Progenitor cell of endocrine pancreas (in vitro differentiated cells): ENCODE measurements at regions not wholly inside any gene's neighbourhood (a gene's known extent, or its start where the extent isn't known, plus 50 kb on each side); places are given as distances from the start of the nearest gene placed in this dataset.

Experiments used
- DNase-seq: peaks from one replicate; pipeline ENCODE4 v3.0.0; 2021; ENCODE audit warnings: low spot score; ENCODE audit not compliant: unreplicated experiment
- H3K27ac Mint-ChIP-seq: 2 replicates; pipeline ENCODE4 v1.8.0; 2021; ENCODE audit warnings: mild to moderate bottlenecking, moderate library complexity, mixed read lengths
- H3K27me3 Mint-ChIP-seq: 2 replicates; pipeline ENCODE4 v1.8.0; 2021; ENCODE audit warnings: mixed read lengths
- H3K36me3 Mint-ChIP-seq: 2 replicates; pipeline ENCODE4 v1.8.0; 2022; ENCODE audit warnings: mixed read lengths; ENCODE audit not compliant: insufficient read depth
- H3K4me1 Mint-ChIP-seq: 2 replicates; pipeline ENCODE4 v1.8.0; 2021; ENCODE audit warnings: low read depth, mixed read lengths
- H3K4me3 Mint-ChIP-seq: 2 replicates; pipeline ENCODE4 v1.8.0; 2021; ENCODE audit warnings: low read depth, mild to moderate bottlenecking, moderate library complexity, mixed read lengths
- H3K9me3 Mint-ChIP-seq: 2 replicates; pipeline ENCODE4 v1.8.0; 2021; ENCODE audit warnings: low read depth, mixed read lengths
- TF ChIP-seq, protein P1 (sequence below): fragments of 200-600 bp; sonication (generic); IDR thresholded peaks from one replicate; pipeline ENCODE4 v1.5.0; 2021; ENCODE audit warnings: antibody characterized with exemption, mild to moderate bottlenecking; ENCODE audit not compliant: unreplicated experiment

DNA sequence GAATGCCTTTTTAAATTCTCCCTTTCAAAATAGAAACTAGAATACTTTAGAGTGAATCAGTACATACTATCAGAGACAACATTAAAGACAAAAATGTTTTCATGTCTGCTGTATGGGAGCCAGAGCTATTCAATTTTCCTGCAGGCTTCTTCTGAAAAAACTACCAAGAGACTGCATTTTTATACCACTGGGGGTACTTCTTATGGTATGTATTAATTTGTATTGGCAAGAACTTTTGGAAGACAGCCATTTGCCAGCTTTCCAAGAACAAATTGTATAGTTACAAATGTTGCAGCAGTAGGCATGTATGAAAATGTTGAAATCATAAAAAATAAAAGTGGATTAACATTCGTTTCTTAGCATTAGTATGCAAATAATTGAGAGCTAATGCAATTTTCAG lies 1010.0 kb upstream of the CADM2 start:
- no peak overlapping the region for H3K27ac Mint-ChIP-seq
- no peaks in the 10 kb centered on the region for H3K36me3 Mint-ChIP-seq
- H3K9me3 Mint-ChIP-seq: no peaks in the 10 kb centered on the region
- DNase-seq: no peak
- peaks cover 4% of the 10 kb centered on the region for H3K4me1 Mint-ChIP-seq
- TF ChIP-seq, protein P1, sequence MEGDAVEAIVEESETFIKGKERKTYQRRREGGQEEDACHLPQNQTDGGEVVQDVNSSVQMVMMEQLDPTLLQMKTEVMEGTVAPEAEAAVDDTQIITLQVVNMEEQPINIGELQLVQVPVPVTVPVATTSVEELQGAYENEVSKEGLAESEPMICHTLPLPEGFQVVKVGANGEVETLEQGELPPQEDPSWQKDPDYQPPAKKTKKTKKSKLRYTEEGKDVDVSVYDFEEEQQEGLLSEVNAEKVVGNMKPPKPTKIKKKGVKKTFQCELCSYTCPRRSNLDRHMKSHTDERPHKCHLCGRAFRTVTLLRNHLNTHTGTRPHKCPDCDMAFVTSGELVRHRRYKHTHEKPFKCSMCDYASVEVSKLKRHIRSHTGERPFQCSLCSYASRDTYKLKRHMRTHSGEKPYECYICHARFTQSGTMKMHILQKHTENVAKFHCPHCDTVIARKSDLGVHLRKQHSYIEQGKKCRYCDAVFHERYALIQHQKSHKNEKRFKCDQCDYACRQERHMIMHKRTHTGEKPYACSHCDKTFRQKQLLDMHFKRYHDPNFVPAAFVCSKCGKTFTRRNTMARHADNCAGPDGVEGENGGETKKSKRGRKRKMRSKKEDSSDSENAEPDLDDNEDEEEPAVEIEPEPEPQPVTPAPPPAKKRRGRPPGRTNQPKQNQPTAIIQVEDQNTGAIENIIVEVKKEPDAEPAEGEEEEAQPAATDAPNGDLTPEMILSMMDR: no peak
- no peak overlapping the region for H3K4me3 Mint-ChIP-seq
- peaks cover 47% of the 10 kb centered on the region for H3K27me3 Mint-ChIP-seq

DNA sequence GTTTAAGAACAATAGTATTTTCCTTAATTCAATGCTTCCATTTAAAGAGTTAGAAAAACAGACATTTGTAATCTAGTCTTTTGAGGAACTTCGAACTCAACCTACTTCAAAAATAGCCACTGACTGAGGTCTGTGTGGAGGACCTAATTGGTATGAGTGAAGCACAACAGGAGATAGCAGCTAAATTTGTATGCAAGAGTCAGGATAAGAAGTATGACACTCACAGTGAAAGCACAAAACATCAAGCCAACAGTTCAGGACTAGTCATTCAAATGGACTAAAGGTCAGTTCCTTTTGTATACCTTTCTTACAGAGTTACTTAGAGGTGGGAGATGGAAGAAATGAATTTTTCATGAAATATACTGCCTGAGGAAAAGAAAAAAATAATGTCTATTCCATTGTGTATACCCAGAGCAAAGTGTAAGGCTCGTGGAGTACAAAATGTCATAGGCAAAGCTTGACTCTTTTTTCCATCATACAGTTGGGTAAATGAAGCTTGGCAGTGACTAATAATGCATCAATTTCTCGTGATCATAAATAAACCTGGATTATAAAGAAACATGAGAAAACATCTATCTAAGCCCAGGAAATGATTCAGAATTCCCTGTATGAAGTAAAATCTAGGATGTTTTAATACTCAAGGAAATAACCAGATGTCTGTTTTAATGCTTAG lies 1005.2 kb upstream of the CADM2 start:
- Mint-ChIP-seq H3K36me3 (no peaks in the 10 kb centered on the region), H3K27me3 (peaks cover 19% of the 10 kb centered on the region), H3K27ac (no peak overlapping the region), H3K4me1 (no peaks in the 10 kb centered on the region), H3K9me3 (no peaks in the 10 kb centered on the region), H3K4me3 (no peak overlapping the region)
- TF ChIP-seq, protein P1: no peak
- DNase-seq: no peak

DNA sequence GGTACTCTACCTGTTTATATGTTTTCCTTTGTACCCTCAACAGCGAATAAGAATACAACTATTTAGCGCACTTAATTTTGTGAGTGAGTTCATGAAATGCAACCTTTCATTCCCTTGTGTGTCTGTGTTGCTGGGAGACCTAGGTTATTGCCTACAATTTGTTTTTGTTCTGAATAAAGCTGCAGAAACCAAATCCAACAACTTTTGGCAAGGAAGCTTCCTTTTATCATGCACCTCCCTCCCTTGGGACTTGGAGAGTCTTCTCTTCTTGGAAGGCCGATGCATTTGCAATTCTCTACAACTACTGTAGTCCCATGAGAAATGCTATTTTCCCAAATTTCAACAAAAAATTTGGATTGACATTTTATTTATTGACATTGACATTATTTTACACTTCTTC lies 1002.4 kb upstream of the CADM2 start:
- TF ChIP-seq, protein P1: no peak
- no peak for DNase-seq
- H3K4me3 Mint-ChIP-seq: no peak overlapping the region
- H3K36me3 Mint-ChIP-seq: no peaks in the 10 kb centered on the region
- H3K27me3 Mint-ChIP-seq: peaks cover 10% of the 10 kb centered on the region
- no peaks in the 10 kb centered on the region for H3K4me1 Mint-ChIP-seq
- H3K27ac Mint-ChIP-seq: no peak overlapping the region
- no peaks in the 10 kb centered on the region for H3K9me3 Mint-ChIP-seq

DNA sequence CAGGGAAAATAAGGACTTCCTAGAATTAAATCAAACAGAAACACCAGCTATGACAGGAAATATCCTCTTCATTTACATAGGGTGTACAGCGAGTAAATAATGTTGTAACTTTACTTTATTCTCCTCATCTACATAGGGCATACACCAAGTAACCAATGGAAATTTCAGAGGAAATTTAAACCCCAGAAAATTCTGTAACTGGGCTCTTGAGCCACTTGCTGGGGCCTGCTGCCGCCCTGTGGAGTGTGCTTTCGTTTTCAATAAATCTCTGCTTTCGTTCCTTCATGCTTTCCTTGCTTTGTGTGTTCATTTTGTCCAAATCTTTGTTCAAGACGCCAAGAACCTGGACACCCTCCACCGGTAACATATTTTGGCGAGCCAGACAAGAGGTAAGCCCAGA lies 990.4 kb upstream of the CADM2 start:
- Mint-ChIP-seq H3K36me3 (no peaks in the 10 kb centered on the region), H3K4me1 (no peaks in the 10 kb centered on the region), H3K4me3 (no peak overlapping the region), H3K9me3 (peaks cover 7% of the 10 kb centered on the region), H3K27me3 (no peaks in the 10 kb centered on the region), H3K27ac (no peak overlapping the region)
- DNase-seq: no peak
- TF ChIP-seq, protein P1: no peak

DNA sequence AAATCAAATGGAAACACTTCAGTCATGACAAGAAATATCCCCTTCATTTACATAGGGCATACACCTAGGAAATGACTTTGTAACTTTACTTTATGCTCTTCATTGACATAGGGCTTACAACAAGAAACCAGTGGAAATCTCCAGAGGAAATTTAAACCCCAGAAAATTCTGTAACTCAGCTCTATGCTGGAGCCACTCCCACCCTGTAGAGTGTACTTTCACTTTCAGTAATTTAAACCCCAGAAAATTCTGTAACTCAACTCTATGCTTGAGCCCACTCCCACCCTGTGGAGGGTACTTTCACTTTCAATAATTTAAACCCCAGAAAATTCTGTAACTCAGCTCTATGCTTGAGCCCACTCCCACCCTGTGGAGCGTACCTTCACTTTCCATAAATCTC lies 987.1 kb upstream of the CADM2 start:
- TF ChIP-seq, protein P1: no peak
- Mint-ChIP-seq H3K27me3 (no peaks in the 10 kb centered on the region), H3K4me1 (no peaks in the 10 kb centered on the region), H3K27ac (no peak overlapping the region), H3K4me3 (no peak overlapping the region), H3K36me3 (no peaks in the 10 kb centered on the region), H3K9me3 (no peaks in the 10 kb centered on the region)
- DNase-seq: no peak
